PFSK-1 (cell line): ENCODE measurements at regions not wholly inside any gene's neighbourhood (a gene's known extent, or its start where the extent isn't known, plus 50 kb on each side); places are given as distances from the start of the nearest gene placed in this dataset.

Experiments used
- FOXP2 ChIP-seq: optimal IDR thresholded peaks from 2 replicates; pipeline ENCODE3; 2011; ENCODE audit warnings: borderline replicate concordance, control low read depth, inconsistent platforms; ENCODE audit not compliant: insufficient read depth; ENCODE audit errors: extremely low read length, extremely low read depth
- POLR2AphosphoS5 ChIP-seq: IDR thresholded peaks from 2 replicates; pipeline ENCODE4 v1.6.1; 2012; ENCODE audit warnings: low read depth, mild to moderate bottlenecking, control low read depth, low read length, moderate library complexity
- SIN3A ChIP-seq: IDR thresholded peaks from 2 replicates; pipeline ENCODE4 v1.6.1; 2012; ENCODE audit warnings: mild to moderate bottlenecking, low read length, moderate library complexity, borderline replicate concordance; ENCODE audit not compliant: insufficient read depth
- TAF1 ChIP-seq: IDR thresholded peaks from 2 replicates; pipeline ENCODE4 v1.6.1; 2012; ENCODE audit warnings: low read length, control low read depth, borderline replicate concordance; ENCODE audit not compliant: insufficient read depth
- TF ChIP-seq, protein P1 (sequence below), 2 experiments: IDR thresholded peaks; 2 replicates each; pipeline versions ENCODE4 v1.6.1 to v1.8.0; 2011 to 2012; ENCODE audit warnings: low read depth in 2 of 2, low read length in 2 of 2, control low read depth in 1 of 2, inconsistent platforms in 1 of 2, mild to moderate bottlenecking in 1 of 2, moderate library complexity in 1 of 2; ENCODE audit not compliant: insufficient read depth in 1 of 2

DNA sequence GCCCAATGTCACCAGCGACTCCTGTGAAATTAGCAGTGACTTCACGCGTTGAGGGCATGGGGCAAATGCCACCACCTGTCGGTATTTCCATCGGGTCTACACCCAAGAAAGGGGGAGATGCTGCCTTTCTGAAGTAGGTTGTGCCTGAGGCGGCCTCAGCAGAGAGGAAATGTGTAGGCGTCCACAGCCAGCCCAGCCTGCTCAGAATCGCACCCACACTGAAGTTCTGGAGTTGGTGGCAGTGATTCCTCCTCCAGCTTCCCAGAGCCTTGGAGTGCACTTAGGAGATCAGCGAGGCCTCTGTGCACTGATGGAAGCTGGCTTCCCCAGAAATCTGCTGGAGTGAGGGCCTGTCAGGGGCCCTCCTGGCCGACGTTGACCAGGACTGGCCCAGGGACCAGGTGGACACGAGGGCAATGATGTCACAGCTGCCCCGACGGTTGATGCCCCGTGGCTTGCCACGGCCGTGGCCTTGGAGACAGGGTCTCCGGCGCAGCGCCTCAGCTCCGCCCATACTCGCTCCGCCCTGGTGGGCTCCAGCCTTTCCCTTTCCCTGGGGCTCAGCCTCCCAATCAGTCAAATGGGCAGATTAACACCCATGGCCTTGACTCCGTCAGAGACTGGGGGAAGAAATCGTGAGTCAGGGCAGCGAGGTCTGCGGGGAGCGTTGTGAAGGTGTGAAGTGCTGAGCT is 484.8 kb downstream of the PREX1 start:
- no peak for TF ChIP-seq POLR2AphosphoS5
- TF ChIP-seq, protein P1, sequence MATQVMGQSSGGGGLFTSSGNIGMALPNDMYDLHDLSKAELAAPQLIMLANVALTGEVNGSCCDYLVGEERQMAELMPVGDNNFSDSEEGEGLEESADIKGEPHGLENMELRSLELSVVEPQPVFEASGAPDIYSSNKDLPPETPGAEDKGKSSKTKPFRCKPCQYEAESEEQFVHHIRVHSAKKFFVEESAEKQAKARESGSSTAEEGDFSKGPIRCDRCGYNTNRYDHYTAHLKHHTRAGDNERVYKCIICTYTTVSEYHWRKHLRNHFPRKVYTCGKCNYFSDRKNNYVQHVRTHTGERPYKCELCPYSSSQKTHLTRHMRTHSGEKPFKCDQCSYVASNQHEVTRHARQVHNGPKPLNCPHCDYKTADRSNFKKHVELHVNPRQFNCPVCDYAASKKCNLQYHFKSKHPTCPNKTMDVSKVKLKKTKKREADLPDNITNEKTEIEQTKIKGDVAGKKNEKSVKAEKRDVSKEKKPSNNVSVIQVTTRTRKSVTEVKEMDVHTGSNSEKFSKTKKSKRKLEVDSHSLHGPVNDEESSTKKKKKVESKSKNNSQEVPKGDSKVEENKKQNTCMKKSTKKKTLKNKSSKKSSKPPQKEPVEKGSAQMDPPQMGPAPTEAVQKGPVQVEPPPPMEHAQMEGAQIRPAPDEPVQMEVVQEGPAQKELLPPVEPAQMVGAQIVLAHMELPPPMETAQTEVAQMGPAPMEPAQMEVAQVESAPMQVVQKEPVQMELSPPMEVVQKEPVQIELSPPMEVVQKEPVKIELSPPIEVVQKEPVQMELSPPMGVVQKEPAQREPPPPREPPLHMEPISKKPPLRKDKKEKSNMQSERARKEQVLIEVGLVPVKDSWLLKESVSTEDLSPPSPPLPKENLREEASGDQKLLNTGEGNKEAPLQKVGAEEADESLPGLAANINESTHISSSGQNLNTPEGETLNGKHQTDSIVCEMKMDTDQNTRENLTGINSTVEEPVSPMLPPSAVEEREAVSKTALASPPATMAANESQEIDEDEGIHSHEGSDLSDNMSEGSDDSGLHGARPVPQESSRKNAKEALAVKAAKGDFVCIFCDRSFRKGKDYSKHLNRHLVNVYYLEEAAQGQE (IDR thresholded peaks at IDR 0.05; ENCODE audit: insufficient read depth in 1 of 2, low read depth in 2 of 2, low read length in 2 of 2), result no peak
- TF ChIP-seq TAF1, result no peak
- no peak for TF ChIP-seq SIN3A
- TF ChIP-seq FOXP2, result no peak
